GM10266 (cell line): ENCODE measurements at regions not wholly inside any gene's neighbourhood (a gene's known extent, or its start where the extent isn't known, plus 50 kb on each side); places are given as distances from the start of the nearest gene placed in this dataset.

Experiments used
- DNase-seq: peaks from one replicate; pipeline ENCODE4 v3.0.0; 2012; ENCODE audit errors: extremely low spot score
- CTCF ChIP-seq: IDR thresholded peaks from 2 replicates; pipeline ENCODE4 v1.5.1; 2012; ENCODE audit warnings: mild to moderate bottlenecking, low read depth; ENCODE audit not compliant: control insufficient read depth, insufficient read depth; ENCODE audit errors: missing control alignments

- TF ChIP-seq CTCF: no peak
- DNase-seq: no peak
Observed at GRCh38 chr2:8475349-8476031, 206.4 kb upstream of the ID2 start.

GRCh38 chr2:8477552-8478470 lies 204.0 kb upstream of the ID2 start:
- no peak for DNase-seq

GRCh38 chr2:8478471-8478793 lies 203.4 kb upstream of the ID2 start:
- TF ChIP-seq CTCF: no peak
- no peak for DNase-seq

More at GRCh38 chr2:8477552-8478470, 204.0 kb upstream of the ID2 start:
- no peak for TF ChIP-seq CTCF

GRCh38 chr2:8479298-8479697 lies 202.6 kb upstream of the ID2 start:
- DNase-seq: no peak
- TF ChIP-seq CTCF: no peak

DNA sequence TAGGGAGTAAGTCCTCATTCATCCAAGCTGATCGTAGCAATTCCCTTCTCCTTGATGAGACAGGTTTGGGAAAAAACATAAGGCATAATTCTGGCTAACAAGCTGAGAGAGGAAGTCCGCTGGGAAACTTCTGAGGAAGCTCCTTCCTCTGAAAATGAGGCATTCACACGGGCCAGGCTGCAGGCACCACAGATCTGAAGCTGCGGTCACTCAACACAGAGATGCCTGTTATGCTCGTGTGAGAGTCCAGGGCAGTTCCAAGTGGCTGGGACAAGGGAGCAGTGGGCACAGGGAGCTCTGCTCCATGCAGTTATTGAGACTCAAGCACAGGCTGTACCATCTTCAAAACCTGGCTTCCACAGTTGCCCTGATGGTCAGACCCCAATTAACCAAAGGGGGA lies 200.9 kb upstream of the ID2 start:
- no peak for TF ChIP-seq CTCF
- no peak for DNase-seq

DNA sequence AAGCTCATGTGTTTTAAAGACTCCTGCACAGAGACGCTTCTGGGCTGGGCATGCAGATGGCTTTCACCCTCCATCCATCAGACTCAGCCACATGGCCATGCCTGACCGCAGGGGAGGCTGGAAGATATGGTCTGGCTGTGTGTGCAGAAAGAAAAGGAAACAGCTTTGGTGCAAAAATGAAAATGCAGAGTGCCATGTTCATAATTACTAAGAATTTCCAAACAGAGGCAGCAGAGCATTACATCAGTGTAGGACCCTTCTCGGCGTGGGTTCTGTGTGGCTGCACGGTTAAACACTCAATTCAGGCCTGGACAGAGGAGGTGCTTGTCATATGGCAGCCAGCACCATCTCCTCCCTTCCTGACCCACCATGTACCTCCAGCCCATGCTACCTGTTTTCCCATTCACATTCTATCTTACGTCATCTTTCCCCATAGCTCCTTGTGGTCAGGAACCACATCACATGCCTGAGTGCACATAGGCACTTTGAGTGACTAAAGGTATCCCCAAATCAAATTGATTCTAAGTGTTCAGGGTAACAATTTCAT lies 200.3 kb upstream of the ID2 start:
- TF ChIP-seq CTCF: no peak
- no peak for DNase-seq

DNA sequence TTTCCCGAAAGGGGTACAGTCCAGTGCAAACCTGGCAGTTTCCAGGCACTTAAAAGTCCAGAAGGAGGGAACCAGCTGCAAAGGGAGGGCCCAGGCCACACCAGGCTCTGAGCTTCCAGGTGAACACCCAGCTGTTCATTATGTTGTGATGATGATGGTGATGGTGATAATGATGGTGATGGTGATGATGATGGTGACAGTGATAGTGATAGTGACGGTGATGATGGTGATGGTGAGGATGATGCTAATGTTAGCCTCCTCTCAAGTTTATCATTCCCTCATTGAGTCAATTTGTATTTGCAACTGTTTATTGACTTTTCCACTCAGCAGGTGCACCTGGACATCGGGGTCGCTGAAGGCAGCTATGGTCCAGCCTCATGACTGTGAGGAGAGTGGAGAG lies 199.4 kb upstream of the ID2 start:
- TF ChIP-seq CTCF: no peak
- no peak for DNase-seq
